Mesendoderm (in vitro differentiated cells): ENCODE measurements at regions not wholly inside any gene's neighbourhood (a gene's known extent, or its start where the extent isn't known, plus 50 kb on each side); places are given as distances from the start of the nearest gene placed in this dataset.
A peak's percentile ranks its signal among the peaks of the same experiment; 100 is the strongest.

Experiments used
- DNase-seq: peaks from one replicate; pipeline ENCODE4 v3.0.0; 2013
- H2AK5ac ChIP-seq: 2 replicates; pipeline ENCODE4 v1.6.1; 2013; ENCODE audit warnings: low read length, inconsistent platforms
- H2BK120ac ChIP-seq: 2 replicates; pipeline ENCODE4 v1.6.1; 2013; ENCODE audit warnings: low read depth, mild to moderate bottlenecking, low read length, moderate library complexity, mixed read lengths
- H2BK15ac ChIP-seq: replicated peaks from 2 replicates; pipeline ENCODE4 v1.6.1; 2013; ENCODE audit warnings: low read depth, mild to moderate bottlenecking, moderate library complexity
- H2BK5ac ChIP-seq: 2 replicates; pipeline ENCODE4 v1.6.1; 2013; ENCODE audit warnings: low read length, inconsistent platforms
- H3K18ac ChIP-seq: 2 replicates; pipeline ENCODE4 v1.6.1; 2013; ENCODE audit warnings: mild to moderate bottlenecking, low read length, mixed read lengths
- H3K23ac ChIP-seq: one replicate; pipeline ENCODE4 v1.6.1; 2013; ENCODE audit warnings: low read length
- H3K27ac ChIP-seq: 2 replicates; pipeline ENCODE4 v1.5.1; 2013; ENCODE audit warnings: low read depth, mild to moderate bottlenecking, inconsistent platforms, low read length, moderate library complexity
- H3K27me3 ChIP-seq: 2 replicates; pipeline ENCODE4 v1.6.1; 2013; ENCODE audit warnings: low read length, control low read depth, mild to moderate bottlenecking, inconsistent platforms; ENCODE audit not compliant: insufficient read depth, poor library complexity
- H3K36me3 ChIP-seq: 2 replicates; pipeline ENCODE4 v1.6.1; 2013; ENCODE audit warnings: low read length, inconsistent platforms; ENCODE audit not compliant: control insufficient read depth, insufficient read depth
- H3K4ac ChIP-seq: one replicate; pipeline ENCODE4 v1.6.1; 2013; ENCODE audit warnings: low read depth, mild to moderate bottlenecking, low read length, moderate library complexity
- H3K4me1 ChIP-seq: 2 replicates; pipeline ENCODE4 v1.6.1; 2013; ENCODE audit warnings: low read depth, low read length, inconsistent platforms; ENCODE audit not compliant: control insufficient read depth
- H3K4me2 ChIP-seq: 2 replicates; pipeline ENCODE4 v1.6.1; 2013; ENCODE audit warnings: low read length
- H3K4me3 ChIP-seq: 2 replicates; pipeline ENCODE4 v1.5.1; 2013; ENCODE audit warnings: mild to moderate bottlenecking, low read length
- H3K56ac ChIP-seq: one replicate; pipeline ENCODE4 v1.6.1; 2013; ENCODE audit warnings: low read length
- H3K79me1 ChIP-seq: 2 replicates; pipeline ENCODE4 v1.6.1; 2013; ENCODE audit warnings: low read length, inconsistent platforms
- H3K79me2 ChIP-seq: 2 replicates; pipeline ENCODE4 v1.6.1; 2013; ENCODE audit warnings: mild to moderate bottlenecking, low read length; ENCODE audit not compliant: control insufficient read depth, insufficient read depth
- H3K9ac ChIP-seq: 2 replicates; pipeline ENCODE4 v1.6.1; 2013; ENCODE audit warnings: low read length, inconsistent platforms
- H4K5ac ChIP-seq: one replicate; pipeline ENCODE4 v1.6.1; 2013; ENCODE audit warnings: low read length
- H4K8ac ChIP-seq: one replicate; pipeline ENCODE4 v1.6.1; 2013; ENCODE audit warnings: low read depth, mild to moderate bottlenecking, control low read depth, low read length, moderate library complexity
- WGBS: extraction: QIAGEN DNeasy Blood & Tissue Kit; methylation state at CpG from one replicate; pipeline ENCODE4 v1.1.7; 2013; ENCODE audit warnings: low lambda C conversion rate, missing lambda C conversion rate; ENCODE audit not compliant: insufficient coverage; ENCODE audit errors: extremely low coverage; 5-methylcytosine and 5-hydroxymethylcytosine counted together

- DNase-seq = no peak
- Histone ChIP-seq H2BK15ac (no peak overlapping the region), H4K8ac (no peak overlapping the region), H3K4ac (no peak overlapping the region), H2AK5ac (no peak overlapping the region), H3K4me3 (no peak overlapping the region), H2BK120ac (no peak overlapping the region), H2BK5ac (no peak overlapping the region), H3K4me2 (no peak overlapping the region), H3K36me3 (no peaks in the 10 kb centered on the region), H3K4me1 (no peaks in the 10 kb centered on the region), H3K9ac (no peak overlapping the region), H3K27ac (no peak overlapping the region), H4K5ac (no peak overlapping the region), H3K23ac (no peak overlapping the region), H3K18ac (no peak overlapping the region), H3K27me3 (no peaks in the 10 kb centered on the region), H3K79me1 (no peaks in the 10 kb centered on the region), H3K56ac (no peak overlapping the region), H3K79me2 (no peaks in the 10 kb centered on the region)
- WGBS = no CpG with 5 or more reads among the region's 4 CpGs
Measured at GRCh38 chr4:14711259-14711658, 291.0 kb upstream of the CPEB2 start.

GRCh38 chr4:14716691-14717090 is 285.6 kb upstream of the CPEB2 start:
- Histone ChIP-seq H3K4me2 (no peak overlapping the region), H3K4me3 (no peak overlapping the region), H2BK15ac (no peak overlapping the region), H4K5ac (no peak overlapping the region), H3K27me3 (no peaks in the 10 kb centered on the region), H3K23ac (no peak overlapping the region), H3K36me3 (no peaks in the 10 kb centered on the region), H3K79me2 (no peaks in the 10 kb centered on the region), H3K4me1 (no peaks in the 10 kb centered on the region), H2BK5ac (no peak overlapping the region), H3K56ac (no peak overlapping the region), H4K8ac (no peak overlapping the region), H3K4ac (no peak overlapping the region), H2BK120ac (no peak overlapping the region), H2AK5ac (no peak overlapping the region), H3K79me1 (no peaks in the 10 kb centered on the region), H3K9ac (no peak overlapping the region), H3K18ac (no peak overlapping the region), H3K27ac (no peak overlapping the region)
- no CpG with 5 or more reads among the region's 6 CpGs for WGBS
- no peak for DNase-seq

- Histone ChIP-seq H3K4me1 (no peaks in the 10 kb centered on the region), H3K18ac (no peak overlapping the region), H2BK15ac (no peak overlapping the region), H2BK120ac (no peak overlapping the region), H3K4ac (no peak overlapping the region), H4K5ac (no peak overlapping the region), H3K23ac (no peak overlapping the region), H3K27ac (no peak overlapping the region), H3K79me1 (no peaks in the 10 kb centered on the region), H3K9ac (no peak overlapping the region), H3K56ac (no peak overlapping the region), H2BK5ac (no peak overlapping the region), H3K79me2 (no peaks in the 10 kb centered on the region), H3K4me2 (no peak overlapping the region), H3K27me3 (no peaks in the 10 kb centered on the region), H3K4me3 (no peak overlapping the region), H3K36me3 (no peaks in the 10 kb centered on the region), H4K8ac (no peak overlapping the region), H2AK5ac (no peak overlapping the region)
- no peak for DNase-seq
- WGBS = no CpG with 5 or more reads among the region's 3 CpGs
Measured at GRCh38 chr4:14719053-14719452, 283.2 kb upstream of the CPEB2 start.

GRCh38 chr4:14726441-14726840 is 275.8 kb upstream of the CPEB2 start:
- Histone ChIP-seq H4K8ac (no peak overlapping the region), H2AK5ac (no peak overlapping the region), H4K5ac (no peak overlapping the region), H3K4me3 (no peak overlapping the region), H3K36me3 (no peaks in the 10 kb centered on the region), H3K4me1 (no peaks in the 10 kb centered on the region), H2BK5ac (no peak overlapping the region), H3K23ac (no peak overlapping the region), H2BK15ac (no peak overlapping the region), H3K4ac (no peak overlapping the region), H3K27ac (no peak overlapping the region), H3K4me2 (no peak overlapping the region), H3K27me3 (no peaks in the 10 kb centered on the region), H3K79me2 (no peaks in the 10 kb centered on the region), H3K9ac (no peak overlapping the region), H3K79me1 (no peaks in the 10 kb centered on the region), H3K56ac (no peak overlapping the region), H2BK120ac (no peak overlapping the region), H3K18ac (no peak overlapping the region)
- no peak for DNase-seq
- WGBS = no CpG with 5 or more reads among the region's 3 CpGs

- Histone ChIP-seq H3K56ac (no peak overlapping the region), H2AK5ac (no peak overlapping the region), H2BK5ac (no peak overlapping the region), H3K4me1 (no peaks in the 10 kb centered on the region), H3K4me3 (no peak overlapping the region), H3K27me3 (no peaks in the 10 kb centered on the region), H2BK120ac (no peak overlapping the region), H3K27ac (no peak overlapping the region), H3K4ac (no peak overlapping the region), H3K4me2 (no peak overlapping the region), H3K9ac (no peak overlapping the region), H4K5ac (no peak overlapping the region), H3K79me1 (no peaks in the 10 kb centered on the region), H3K18ac (no peak overlapping the region), H3K36me3 (no peaks in the 10 kb centered on the region), H4K8ac (no peak overlapping the region), H3K79me2 (no peaks in the 10 kb centered on the region), H2BK15ac (no peak overlapping the region), H3K23ac (no peak overlapping the region)
- no CpG with 5 or more reads among the region's 4 CpGs for WGBS
- peak; percentile 44 for DNase-seq
Measured at GRCh38 chr4:14726877-14727361, 275.4 kb upstream of the CPEB2 start.

GRCh38 chr4:14729282-14730000 is 272.8 kb upstream of the CPEB2 start:
- Histone ChIP-seq H3K27ac (no peak overlapping the region), H3K4me2 (no peak overlapping the region), H3K18ac (no peak overlapping the region), H3K23ac (no peak overlapping the region), H3K4ac (no peak overlapping the region), H2BK15ac (no peak overlapping the region), H3K4me1 (no peaks in the 10 kb centered on the region), H4K5ac (no peak overlapping the region), H3K79me2 (no peaks in the 10 kb centered on the region), H3K9ac (no peak overlapping the region), H2AK5ac (no peak overlapping the region), H2BK120ac (no peak overlapping the region), H3K4me3 (no peak overlapping the region), H2BK5ac (no peak overlapping the region), H3K27me3 (no peaks in the 10 kb centered on the region), H4K8ac (no peak overlapping the region), H3K36me3 (no peaks in the 10 kb centered on the region), H3K56ac (no peak overlapping the region), H3K79me1 (no peaks in the 10 kb centered on the region)
- DNase-seq = peak; percentile 25
